Vagina (tissue), 2 donors: ENCODE measurements at regions not wholly inside any gene's neighbourhood (a gene's known extent, or its start where the extent isn't known, plus 50 kb on each side); places are given as distances from the start of the nearest gene placed in this dataset.
"Not testable (repeated sequence)": the region's sequence is repeated elsewhere in the genome, so short reads cannot be mapped to it uniquely, and the experiment has no call there.

ENCODE experiments used
- DNase-seq, 2 donors: peaks; one replicate each; pipeline ENCODE4 v3.0.0-alpha.2; 2017; ENCODE audit errors: extremely low spot score in 2 of 2
- H3K27ac ChIP-seq: fragments of 200-600 bp; sonication (generic); one replicate; pipeline ENCODE4 v1.5.1; 2019
- H3K27me3 ChIP-seq: fragments of 200-600 bp; sonication (generic); one replicate; pipeline ENCODE4 v1.5.1; 2019
- H3K36me3 ChIP-seq, 2 donors: fragments of 200-600 bp; sonication (generic); one replicate each; pipeline ENCODE4 v1.5.1; 2017 to 2019
- H3K4me1 ChIP-seq: fragments of 200-600 bp; sonication (generic); one replicate; pipeline ENCODE4 v1.5.1; 2019
- H3K4me3 ChIP-seq, 2 donors: fragments of 200-600 bp; sonication (generic); 1 replicate in 1 of 2; 2 replicates in 1 of 2; pipeline ENCODE4 v1.5.1; 2016 to 2019
- H3K9me3 ChIP-seq: fragments of 200-600 bp; sonication (generic); one replicate; pipeline ENCODE4 v1.5.1; 2019
- POLR2A ChIP-seq, 2 donors: fragments of 450-650 bp; IDR thresholded peaks; one replicate each; pipeline ENCODE4 v1.6.1; 2017; ENCODE audit warnings: antibody characterized with exemption in 2 of 2, mild to moderate bottlenecking in 2 of 2, moderate library complexity in 2 of 2
- POLR2AphosphoS5 ChIP-seq, 2 donors: sonication (generic); formaldehyde crosslinking; IDR thresholded peaks; one replicate each; pipeline ENCODE4 v1.9.0; 2017; ENCODE audit warnings: antibody characterized with exemption in 2 of 2, mild to moderate bottlenecking in 2 of 2, low read depth in 1 of 2; ENCODE audit not compliant: insufficient read depth in 1 of 2
- intact Hi-C: fragments of 100-400 bp; cut with DNase I; formaldehyde crosslinking; loops from one replicate; pipeline ENCODE4 v1.15.1; 2023
- TF ChIP-seq, protein P1 (sequence below), 3 experiments: fragments of 450-650 bp in 2 of 3; fragments of 200-600 bp in 1 of 3; sonication (generic) in 1 of 3; IDR thresholded peaks; one replicate each; pipeline ENCODE4 v1.5.1; 2017 to 2019; ENCODE audit warnings: antibody characterized with exemption in 3 of 3, mild to moderate bottlenecking in 2 of 3, moderate library complexity in 2 of 3

DNA sequence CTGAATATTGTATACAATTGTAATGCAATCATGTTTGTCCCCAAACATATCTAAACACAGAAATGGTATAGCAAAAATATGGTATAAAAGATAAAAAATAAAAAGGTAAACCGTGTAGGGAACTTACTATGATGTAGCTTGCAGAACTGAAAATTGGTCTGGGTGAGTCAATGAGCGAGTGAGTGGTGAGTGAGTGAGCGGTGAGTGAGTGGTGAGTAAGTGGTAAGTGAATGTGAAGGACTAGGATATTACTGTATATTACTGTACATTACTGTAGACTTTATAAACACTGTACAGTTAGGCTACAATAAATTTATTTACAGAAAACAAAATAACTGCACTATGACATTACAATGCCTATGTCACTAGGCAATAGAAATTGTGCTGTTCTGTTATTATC lies 1163.2 kb upstream of the SORCS1 start:
- Histone ChIP-seq H3K4me1 (no peaks in the 10 kb centered on the region), H3K4me3 (no peak overlapping the region), H3K36me3 (no peaks in the 10 kb centered on the region), H3K9me3 (no peaks in the 10 kb centered on the region), H3K27ac (no peak overlapping the region), H3K27me3 (no peaks in the 10 kb centered on the region)
- DNase-seq: no peak
- intact Hi-C loops: no loop called here
- TF ChIP-seq POLR2AphosphoS5 (IDR thresholded peaks at IDR 0.05; ENCODE audit: insufficient read depth in 1 of 2, low read depth in 1 of 2) (no peak), POLR2A (IDR thresholded peaks at IDR 0.05) (no peak)
- TF ChIP-seq, protein P1, sequence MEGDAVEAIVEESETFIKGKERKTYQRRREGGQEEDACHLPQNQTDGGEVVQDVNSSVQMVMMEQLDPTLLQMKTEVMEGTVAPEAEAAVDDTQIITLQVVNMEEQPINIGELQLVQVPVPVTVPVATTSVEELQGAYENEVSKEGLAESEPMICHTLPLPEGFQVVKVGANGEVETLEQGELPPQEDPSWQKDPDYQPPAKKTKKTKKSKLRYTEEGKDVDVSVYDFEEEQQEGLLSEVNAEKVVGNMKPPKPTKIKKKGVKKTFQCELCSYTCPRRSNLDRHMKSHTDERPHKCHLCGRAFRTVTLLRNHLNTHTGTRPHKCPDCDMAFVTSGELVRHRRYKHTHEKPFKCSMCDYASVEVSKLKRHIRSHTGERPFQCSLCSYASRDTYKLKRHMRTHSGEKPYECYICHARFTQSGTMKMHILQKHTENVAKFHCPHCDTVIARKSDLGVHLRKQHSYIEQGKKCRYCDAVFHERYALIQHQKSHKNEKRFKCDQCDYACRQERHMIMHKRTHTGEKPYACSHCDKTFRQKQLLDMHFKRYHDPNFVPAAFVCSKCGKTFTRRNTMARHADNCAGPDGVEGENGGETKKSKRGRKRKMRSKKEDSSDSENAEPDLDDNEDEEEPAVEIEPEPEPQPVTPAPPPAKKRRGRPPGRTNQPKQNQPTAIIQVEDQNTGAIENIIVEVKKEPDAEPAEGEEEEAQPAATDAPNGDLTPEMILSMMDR (IDR thresholded peaks at IDR 0.05): no peak

DNA sequence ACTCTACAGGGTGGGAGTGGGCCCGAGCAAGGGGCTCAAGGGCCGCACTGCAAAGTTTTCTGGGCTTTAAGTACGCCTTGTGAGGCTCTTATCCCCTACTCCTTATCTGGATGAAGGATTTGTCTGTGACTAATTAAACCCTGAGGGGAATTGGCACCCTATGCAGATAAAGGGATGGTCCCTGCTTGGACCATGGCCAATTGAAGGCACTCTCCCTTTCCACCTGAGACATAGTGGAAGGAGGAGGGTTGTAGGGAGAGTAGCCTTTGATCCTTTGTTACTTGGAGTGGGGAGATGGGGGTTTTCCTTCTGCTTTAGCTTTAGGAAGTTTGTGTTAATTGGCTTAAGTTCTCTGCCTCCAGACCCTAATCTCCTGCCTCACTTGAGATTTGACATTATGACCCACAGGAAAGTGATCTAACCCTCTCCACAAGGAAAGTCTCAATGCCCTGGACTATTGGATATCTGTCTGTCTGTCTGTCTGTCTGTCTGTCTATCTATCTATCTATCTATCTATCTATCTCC lies 1158.8 kb upstream of the SORCS1 start:
- H3K27me3 ChIP-seq: no peaks in the 10 kb centered on the region
- TF ChIP-seq POLR2AphosphoS5 (IDR thresholded peaks at IDR 0.05; ENCODE audit: insufficient read depth in 1 of 2, low read depth in 1 of 2) (no peak), POLR2A (IDR thresholded peaks at IDR 0.05) (no peak)
- TF ChIP-seq, protein P1 (IDR thresholded peaks at IDR 0.05): no peak
- no peak for DNase-seq
- H3K4me1 ChIP-seq: no peaks in the 10 kb centered on the region
- no peaks in the 10 kb centered on the region for H3K36me3 ChIP-seq
- H3K4me3 ChIP-seq: no peak overlapping the region
- intact Hi-C loops: no loop called here
- H3K9me3 ChIP-seq: no peaks in the 10 kb centered on the region
- H3K27ac ChIP-seq: no peak overlapping the region

DNA sequence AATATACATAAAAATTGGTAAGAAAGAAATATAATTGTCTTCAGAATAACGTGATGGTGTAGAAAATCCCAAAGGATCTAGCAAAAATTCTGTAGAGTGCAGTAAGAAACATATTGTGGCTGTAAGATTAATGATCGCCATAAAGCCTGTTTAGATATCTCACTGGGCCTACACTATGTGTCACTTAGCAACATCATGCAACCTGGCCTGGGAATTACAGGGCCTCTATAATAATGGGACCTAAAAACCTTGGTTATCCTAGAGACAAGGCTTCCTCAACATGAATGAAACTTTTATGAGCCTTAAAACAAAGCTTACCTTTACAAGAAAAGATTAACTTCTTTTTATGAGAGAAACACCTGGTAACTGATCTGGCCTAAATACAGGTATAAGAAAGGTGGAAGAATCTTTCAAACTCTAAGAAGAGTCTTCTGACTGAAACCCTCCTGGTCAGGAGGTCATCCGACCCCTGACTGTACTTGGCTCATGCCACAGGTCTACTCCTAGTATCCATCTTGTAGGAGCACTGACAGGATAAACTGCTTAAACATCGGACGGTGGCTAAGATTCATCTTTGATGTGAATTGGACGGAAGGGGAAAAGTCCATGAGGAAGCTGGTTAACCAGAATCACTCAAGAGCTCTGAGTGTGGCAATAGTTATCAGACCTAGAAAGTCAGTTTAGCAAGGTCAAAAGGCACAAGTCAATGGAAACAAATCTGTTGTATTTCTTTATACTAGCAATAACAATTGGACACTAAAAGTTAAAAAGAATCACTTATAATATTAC lies 1155.1 kb upstream of the SORCS1 start:
- H3K27ac ChIP-seq: no peak overlapping the region
- TF ChIP-seq POLR2A (IDR thresholded peaks at IDR 0.05): no peak
- TF ChIP-seq POLR2AphosphoS5 (IDR thresholded peaks at IDR 0.05; ENCODE audit: insufficient read depth in 1 of 2, low read depth in 1 of 2): no peak
- TF ChIP-seq, protein P1 (IDR thresholded peaks at IDR 0.05): no peak
- no peaks in the 10 kb centered on the region for H3K27me3 ChIP-seq
- DNase-seq: no peak
- H3K36me3 ChIP-seq: no peaks in the 10 kb centered on the region
- no peak overlapping the region for H3K4me3 ChIP-seq
- H3K4me1 ChIP-seq: no peaks in the 10 kb centered on the region
- no peaks in the 10 kb centered on the region for H3K9me3 ChIP-seq
- intact Hi-C loops: no loop called here

DNA sequence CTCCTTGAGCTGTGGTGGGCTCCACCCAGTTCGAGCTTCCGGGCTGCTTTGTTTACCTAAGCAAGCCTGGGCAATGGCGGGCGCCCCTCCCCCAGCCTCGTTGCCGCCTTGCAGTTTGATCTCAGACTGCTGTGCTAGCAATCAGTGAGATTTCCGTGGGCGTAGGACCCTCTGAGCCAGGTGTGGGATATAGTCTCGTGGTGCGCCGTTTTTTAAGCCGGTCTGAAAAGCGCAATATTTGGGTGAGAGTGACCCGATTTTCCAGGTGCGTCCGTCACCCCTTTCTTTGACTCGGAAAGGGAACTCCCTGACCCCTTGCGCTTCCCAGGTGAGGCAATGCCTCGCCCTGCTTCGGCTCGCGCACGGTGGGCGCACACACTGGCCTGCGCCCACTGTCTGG lies 1151.1 kb upstream of the SORCS1 start:
- intact Hi-C loops, H3K4me1 ChIP-seq, H3K4me3 ChIP-seq: not testable (repeated sequence)

DNA sequence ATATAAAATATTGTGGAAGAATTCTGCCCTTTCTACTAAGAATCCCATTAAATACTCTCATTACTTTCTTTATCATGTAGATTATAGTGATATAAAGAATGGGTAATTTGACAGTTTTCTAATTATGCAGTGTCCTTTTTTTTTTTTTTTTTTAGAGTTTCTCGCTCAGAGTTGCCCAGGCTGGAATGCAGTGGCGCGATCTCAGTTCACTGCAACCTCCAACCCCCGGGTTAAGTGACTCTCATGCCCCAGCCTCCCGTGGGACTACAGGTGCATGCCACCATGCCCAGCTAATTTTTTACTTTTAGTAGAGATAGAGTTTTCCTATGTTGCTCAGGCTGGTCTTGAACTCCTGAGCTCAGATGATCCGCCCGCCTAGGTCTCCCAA lies 1143.4 kb upstream of the SORCS1 start:
- no peak for DNase-seq
- intact Hi-C loops: no loop called here
- Histone ChIP-seq H3K9me3 (no peaks in the 10 kb centered on the region), H3K27me3 (no peaks in the 10 kb centered on the region), H3K27ac (no peak overlapping the region), H3K36me3 (no peaks in the 10 kb centered on the region), H3K4me1 (no peaks in the 10 kb centered on the region), H3K4me3 (no peak overlapping the region)
- TF ChIP-seq, protein P1 (IDR thresholded peaks at IDR 0.05): no peak
- TF ChIP-seq POLR2A (IDR thresholded peaks at IDR 0.05) (no peak), POLR2AphosphoS5 (IDR thresholded peaks at IDR 0.05; ENCODE audit: insufficient read depth in 1 of 2, low read depth in 1 of 2) (no peak)

More for the DNA sequence above, 1151.1 kb upstream of the SORCS1 start:
- not testable (repeated sequence) for H3K27ac ChIP-seq, H3K9me3 ChIP-seq, H3K27me3 ChIP-seq, H3K36me3 ChIP-seq, DNase-seq
